IPS-20b (cell line): ENCODE measurements at regions not wholly inside any gene's neighbourhood (a gene's known extent, or its start where the extent isn't known, plus 50 kb on each side); places are given as distances from the start of the nearest gene placed in this dataset.

Experiments used
- H3K27ac ChIP-seq: one replicate; pipeline ENCODE4 v1.5.1; 2013; ENCODE audit warnings: low read length
- H3K27me3 ChIP-seq: 2 replicates; pipeline ENCODE4 v1.6.1; 2013; ENCODE audit warnings: mild to moderate bottlenecking, low read length, inconsistent platforms; ENCODE audit not compliant: insufficient read depth
- H3K36me3 ChIP-seq: 2 replicates; pipeline ENCODE4 v1.6.1; 2013; ENCODE audit warnings: low read depth, mild to moderate bottlenecking, inconsistent platforms, low read length, moderate library complexity; ENCODE audit not compliant: insufficient read depth
- H3K4me1 ChIP-seq: 2 replicates; pipeline ENCODE4 v1.6.1; 2013; ENCODE audit warnings: mild to moderate bottlenecking, control low read depth, inconsistent platforms, low read length, moderate library complexity; ENCODE audit not compliant: insufficient read depth
- H3K4me3 ChIP-seq: 2 replicates; pipeline ENCODE4 v1.5.1; 2013; ENCODE audit warnings: mild to moderate bottlenecking, low read length, inconsistent platforms
- H3K9ac ChIP-seq: 2 replicates; pipeline ENCODE4 v1.6.1; 2013; ENCODE audit warnings: low read depth, mild to moderate bottlenecking, inconsistent platforms, low read length, moderate library complexity
- H3K9me3 ChIP-seq: 2 replicates; pipeline ENCODE4 v1.6.1; 2013; ENCODE audit warnings: mild to moderate bottlenecking, low read depth, low read length, inconsistent platforms; ENCODE audit not compliant: insufficient read depth

- H3K36me3 ChIP-seq: no peaks in the 10 kb centered on the region
- no peak overlapping the region for H3K9ac ChIP-seq
- peaks cover 26% of the 10 kb centered on the region for H3K4me1 ChIP-seq
- no peaks in the 10 kb centered on the region for H3K27me3 ChIP-seq
- no peak overlapping the region for H3K4me3 ChIP-seq
- no peaks in the 10 kb centered on the region for H3K9me3 ChIP-seq
- no peak overlapping the region for H3K27ac ChIP-seq
Observed at GRCh38 chr6:55696501-55696900, 117.5 kb upstream of the HMGCLL1 start.

DNA sequence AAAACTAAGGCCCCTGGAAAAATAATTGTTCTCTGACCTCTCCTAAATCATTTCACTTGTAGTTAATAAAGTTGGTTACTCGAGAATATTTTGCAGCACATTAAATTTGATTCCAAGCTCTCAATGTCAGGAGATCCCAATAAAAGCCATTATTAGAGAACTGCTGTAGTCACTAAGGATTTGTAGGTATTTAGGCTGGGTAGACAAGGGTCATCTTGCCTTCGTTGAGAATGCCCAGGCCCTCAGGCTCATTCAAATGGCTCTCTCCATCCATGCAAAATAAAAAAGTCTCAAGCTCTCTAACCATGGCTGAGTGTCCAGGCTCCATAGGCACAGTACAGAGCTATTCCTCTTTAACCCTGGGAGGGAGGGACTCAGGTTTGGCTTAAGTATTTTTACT lies 117.0 kb upstream of the HMGCLL1 start:
- Histone ChIP-seq H3K27me3 (no peaks in the 10 kb centered on the region), H3K36me3 (no peaks in the 10 kb centered on the region), H3K9ac (no peak overlapping the region), H3K9me3 (no peaks in the 10 kb centered on the region), H3K4me1 (peaks cover 26% of the 10 kb centered on the region), H3K27ac (no peak overlapping the region), H3K4me3 (no peak overlapping the region)

DNA sequence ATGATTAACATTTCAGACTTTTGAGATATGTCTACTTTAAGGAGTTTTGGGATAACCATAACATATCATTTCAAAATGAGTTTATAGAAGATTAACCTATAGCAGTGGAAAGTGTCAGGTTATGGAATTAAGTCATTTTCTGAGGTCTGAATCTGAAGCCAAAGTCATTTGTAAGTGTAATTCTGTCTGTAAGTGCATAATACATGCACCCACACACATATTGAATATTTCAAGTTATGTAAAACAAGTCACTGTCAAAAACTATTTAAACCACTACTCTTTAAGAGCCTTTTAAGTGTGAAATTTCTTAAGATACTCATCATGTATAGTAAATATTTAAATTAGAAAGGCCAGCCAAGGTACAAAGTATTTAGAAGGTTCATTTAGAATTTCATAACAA lies 115.8 kb upstream of the HMGCLL1 start:
- no peak overlapping the region for H3K27ac ChIP-seq

GRCh38 chr6:55694148-55694547 lies 115.2 kb upstream of the HMGCLL1 start:
- H3K4me1 ChIP-seq: peaks cover 26% of the 10 kb centered on the region
- H3K4me3 ChIP-seq: no peak overlapping the region
- no peak overlapping the region for H3K9ac ChIP-seq
- H3K9me3 ChIP-seq: no peaks in the 10 kb centered on the region
- H3K27me3 ChIP-seq: no peaks in the 10 kb centered on the region
- peak overlapping the region; percentile 22 for H3K27ac ChIP-seq
- H3K36me3 ChIP-seq: no peaks in the 10 kb centered on the region

More for the DNA sequence above, 115.8 kb upstream of the HMGCLL1 start:
- Histone ChIP-seq H3K9me3 (no peaks in the 10 kb centered on the region), H3K9ac (no peak overlapping the region), H3K27me3 (no peaks in the 10 kb centered on the region), H3K4me3 (no peak overlapping the region), H3K4me1 (peaks cover 26% of the 10 kb centered on the region), H3K36me3 (no peaks in the 10 kb centered on the region)

DNA sequence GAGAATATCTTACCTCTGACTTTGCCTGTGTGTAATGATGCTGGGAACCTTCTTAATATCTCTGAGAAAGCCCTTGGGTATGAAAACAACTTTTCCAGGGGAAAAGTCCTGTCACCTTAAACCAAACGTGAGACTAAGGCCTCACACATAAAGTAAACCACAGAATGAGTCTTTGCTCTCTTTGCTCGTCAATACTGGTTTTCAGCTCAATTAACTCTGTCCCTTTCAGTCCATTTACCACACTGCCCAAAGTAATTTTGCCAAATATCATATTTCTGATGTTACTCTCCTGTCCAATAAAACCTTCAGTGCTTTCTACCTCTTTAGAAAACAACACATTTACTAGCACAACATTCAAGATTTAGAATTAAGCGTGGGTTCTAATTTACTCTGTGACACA lies 100.5 kb upstream of the HMGCLL1 start:
- Histone ChIP-seq H3K4me1 (no peaks in the 10 kb centered on the region; the same call in 1 of the 2 replicates), H3K36me3 (no peaks in the 10 kb centered on the region), H3K27me3 (no peaks in the 10 kb centered on the region), H3K27ac (no peak overlapping the region), H3K4me3 (no peak overlapping the region), H3K9me3 (peaks cover 15% of the 10 kb centered on the region), H3K9ac (no peak overlapping the region)

- Histone ChIP-seq H3K9me3 (peaks cover 6% of the 10 kb centered on the region), H3K4me3 (no peak overlapping the region), H3K27ac (no peak overlapping the region), H3K36me3 (no peaks in the 10 kb centered on the region), H3K4me1 (no peaks in the 10 kb centered on the region; the same call in 1 of the 2 replicates), H3K9ac (no peak overlapping the region), H3K27me3 (no peaks in the 10 kb centered on the region)
Observed at GRCh38 chr6:55678330-55679224, 99.6 kb upstream of the HMGCLL1 start.

DNA sequence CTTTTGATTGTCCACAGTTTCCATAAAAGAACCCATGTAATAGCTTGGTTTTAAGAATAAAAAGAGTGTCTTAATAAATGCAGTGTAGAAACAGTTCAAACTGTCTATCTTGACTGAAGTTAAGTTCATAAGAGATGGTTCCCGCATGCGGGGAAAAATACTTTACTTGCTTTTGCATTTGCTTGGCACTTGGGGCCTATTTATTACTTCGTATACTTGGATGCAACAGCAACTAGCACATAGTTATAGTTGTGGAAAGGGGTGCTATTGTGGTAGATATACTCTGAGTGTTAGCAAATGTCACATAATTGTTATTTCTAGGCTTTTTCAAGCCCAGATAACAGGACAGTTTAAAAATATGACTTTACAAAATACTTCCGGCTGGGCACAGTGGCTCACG lies 97.7 kb upstream of the HMGCLL1 start:
- H3K36me3 ChIP-seq: no peaks in the 10 kb centered on the region
- no peaks in the 10 kb centered on the region; the same call in 1 of the 2 replicates for H3K4me1 ChIP-seq
- H3K9me3 ChIP-seq: no peaks in the 10 kb centered on the region
- no peak overlapping the region for H3K9ac ChIP-seq
- H3K4me3 ChIP-seq: no peak overlapping the region
- no peak overlapping the region for H3K27ac ChIP-seq
- H3K27me3 ChIP-seq: no peaks in the 10 kb centered on the region

DNA sequence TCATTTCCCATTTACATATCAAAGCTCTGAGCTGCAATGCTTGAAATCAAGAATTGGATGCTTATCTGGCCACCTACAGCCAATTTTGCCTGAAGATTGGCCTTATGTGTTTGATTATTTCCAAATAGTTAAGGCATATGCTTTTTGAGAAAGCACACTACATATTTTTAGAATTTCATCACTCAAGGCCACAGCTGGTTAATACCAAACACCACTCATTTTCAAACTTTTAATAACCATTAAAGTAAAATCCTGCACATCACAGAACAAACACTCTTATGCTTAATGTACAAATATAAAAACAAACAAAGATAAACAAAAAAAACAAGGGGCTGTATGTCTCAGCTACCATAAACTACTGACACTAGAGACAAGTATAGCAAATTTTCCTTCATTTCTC lies 96.9 kb upstream of the HMGCLL1 start:
- Histone ChIP-seq H3K36me3 (no peaks in the 10 kb centered on the region), H3K4me1 (peaks cover 2% of the 10 kb centered on the region; the same call in 1 of the 2 replicates), H3K9me3 (no peaks in the 10 kb centered on the region), H3K9ac (no peak overlapping the region), H3K4me3 (no peak overlapping the region), H3K27me3 (no peaks in the 10 kb centered on the region), H3K27ac (no peak overlapping the region)

GRCh38 chr6:55674672-55675071 lies 95.7 kb upstream of the HMGCLL1 start:
- Histone ChIP-seq H3K9me3 (no peaks in the 10 kb centered on the region), H3K4me3 (no peak overlapping the region), H3K4me1 (peaks cover 5% of the 10 kb centered on the region; the same call in 1 of the 2 replicates), H3K27ac (no peak overlapping the region), H3K9ac (no peak overlapping the region), H3K27me3 (no peaks in the 10 kb centered on the region), H3K36me3 (no peaks in the 10 kb centered on the region)

GRCh38 chr6:55670850-55671413 lies 91.9 kb upstream of the HMGCLL1 start:
- H3K9ac ChIP-seq: no peak overlapping the region
- no peaks in the 10 kb centered on the region for H3K36me3 ChIP-seq
- H3K4me1 ChIP-seq: peaks cover 5% of the 10 kb centered on the region; the same call in 1 of the 2 replicates
- H3K27ac ChIP-seq: no peak overlapping the region
- H3K27me3 ChIP-seq: no peaks in the 10 kb centered on the region
- no peak overlapping the region for H3K4me3 ChIP-seq
- H3K9me3 ChIP-seq: no peaks in the 10 kb centered on the region

GRCh38 chr6:55669028-55669427 lies 90.0 kb upstream of the HMGCLL1 start:
- Histone ChIP-seq H3K4me3 (no peak overlapping the region), H3K9me3 (peaks cover 2% of the 10 kb centered on the region), H3K27ac (no peak overlapping the region)

DNA sequence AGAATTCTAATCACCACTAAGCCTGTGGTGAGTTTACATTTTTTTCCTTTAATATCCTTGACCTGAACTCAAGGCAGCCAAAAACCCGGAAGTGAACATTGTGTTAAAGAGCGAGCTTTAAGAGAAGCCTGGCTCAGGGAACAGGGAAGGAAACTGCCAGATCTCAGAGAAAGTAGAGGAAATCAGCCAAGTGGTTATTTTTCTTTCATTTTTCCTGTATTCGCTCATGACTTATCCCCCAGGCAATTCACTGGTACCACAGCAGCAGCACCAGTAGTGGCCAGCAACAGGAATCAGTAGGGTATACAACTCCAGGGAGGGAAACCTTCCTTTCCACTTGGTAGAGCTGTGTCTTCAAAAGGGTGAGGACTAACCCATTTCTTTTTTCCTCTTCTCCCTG lies 89.6 kb upstream of the HMGCLL1 start:
- H3K36me3 ChIP-seq: no peaks in the 10 kb centered on the region
- peaks cover 5% of the 10 kb centered on the region; the same call in 1 of the 2 replicates for H3K4me1 ChIP-seq
- no peaks in the 10 kb centered on the region for H3K27me3 ChIP-seq
- no peak overlapping the region for H3K4me3 ChIP-seq
- H3K27ac ChIP-seq: no peak overlapping the region
- H3K9ac ChIP-seq: no peak overlapping the region
- peaks cover 6% of the 10 kb centered on the region for H3K9me3 ChIP-seq

More at GRCh38 chr6:55669028-55669427, 90.0 kb upstream of the HMGCLL1 start:
- no peaks in the 10 kb centered on the region for H3K36me3 ChIP-seq
- H3K4me1 ChIP-seq: peaks cover 5% of the 10 kb centered on the region; the same call in 1 of the 2 replicates
- H3K27me3 ChIP-seq: no peaks in the 10 kb centered on the region
- H3K9ac ChIP-seq: no peak overlapping the region
